ENCODE measurements at regions not wholly inside any gene's neighbourhood (a gene's known extent, or its start where the extent isn't known, plus 50 kb on each side); places are given as distances from the start of the nearest gene placed in this dataset.

GRCh38 chr1:200298242-200298641, 111.6 kb downstream of the ZNF281 start:
- no peak for TF ChIP-seq EZH2phosphoT487 (IDR thresholded peaks at IDR 0.05; ENCODE audit: borderline replicate concordance, low read depth, low read length)
- TF ChIP-seq, protein P1, sequence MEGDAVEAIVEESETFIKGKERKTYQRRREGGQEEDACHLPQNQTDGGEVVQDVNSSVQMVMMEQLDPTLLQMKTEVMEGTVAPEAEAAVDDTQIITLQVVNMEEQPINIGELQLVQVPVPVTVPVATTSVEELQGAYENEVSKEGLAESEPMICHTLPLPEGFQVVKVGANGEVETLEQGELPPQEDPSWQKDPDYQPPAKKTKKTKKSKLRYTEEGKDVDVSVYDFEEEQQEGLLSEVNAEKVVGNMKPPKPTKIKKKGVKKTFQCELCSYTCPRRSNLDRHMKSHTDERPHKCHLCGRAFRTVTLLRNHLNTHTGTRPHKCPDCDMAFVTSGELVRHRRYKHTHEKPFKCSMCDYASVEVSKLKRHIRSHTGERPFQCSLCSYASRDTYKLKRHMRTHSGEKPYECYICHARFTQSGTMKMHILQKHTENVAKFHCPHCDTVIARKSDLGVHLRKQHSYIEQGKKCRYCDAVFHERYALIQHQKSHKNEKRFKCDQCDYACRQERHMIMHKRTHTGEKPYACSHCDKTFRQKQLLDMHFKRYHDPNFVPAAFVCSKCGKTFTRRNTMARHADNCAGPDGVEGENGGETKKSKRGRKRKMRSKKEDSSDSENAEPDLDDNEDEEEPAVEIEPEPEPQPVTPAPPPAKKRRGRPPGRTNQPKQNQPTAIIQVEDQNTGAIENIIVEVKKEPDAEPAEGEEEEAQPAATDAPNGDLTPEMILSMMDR (conservative IDR thresholded peaks at IDR 0.05; ENCODE audit: low read length), result no peak
